ENCODE measurements at regions not wholly inside any gene's neighbourhood (a gene's known extent, or its start where the extent isn't known, plus 50 kb on each side); places are given as distances from the start of the nearest gene placed in this dataset.

GRCh38 chr5:81904861-81905260 is 67.0 kb upstream of the ATG10 start:
- no peak for TF ChIP-seq USF1 (CRISPR knock-in tag; IDR thresholded peaks at IDR 0.05)
- no peak for TF ChIP-seq GABPB1 (CRISPR knock-in tag; IDR thresholded peaks at IDR 0.05)

Measured in WTC11 (cell line).